ENCODE measurements at regions not wholly inside any gene's neighbourhood (a gene's known extent, or its start where the extent isn't known, plus 50 kb on each side); places are given as distances from the start of the nearest gene placed in this dataset.

- no peak overlapping the region for H3K27ac Mint-ChIP-seq (ENCODE audit: low read depth, unreplicated experiment)
- CTCF ChIA-PET: interaction anchor here (0.5 to 0.7 kb wide), 2 partner anchors 16 to 771 kb away, joined by 3 to 4 read pairs; no protein-coding TSS in a partner anchor
- no peaks in the 10 kb centered on the region for H3K4me1 Mint-ChIP-seq (ENCODE audit: insufficient read depth, unreplicated experiment)
- BruUV-seq (replicated peaks): no TSS peak
- intact Hi-C loops (cut with micrococcal nuclease): no loop called here
- H3K9me3 Mint-ChIP-seq (ENCODE audit: unreplicated experiment): no peaks in the 10 kb centered on the region
- no peaks in the 10 kb centered on the region for H3K36me3 Mint-ChIP-seq (ENCODE audit: insufficient read depth, unreplicated experiment)
- DNase-seq (ENCODE audit: unreplicated experiment): no peak
- no peak overlapping the region for H3K4me3 Mint-ChIP-seq (ENCODE audit: unreplicated experiment)
- TF ChIP-seq CTCF (IDR thresholded peaks at IDR 0.05; ENCODE audit: unreplicated experiment): no peak
- peaks cover 74% of the 10 kb centered on the region for H3K27me3 Mint-ChIP-seq (ENCODE audit: insufficient read depth, unreplicated experiment)
- POLR2A ChIA-PET: no interaction called here
These were observed 438.6 kb upstream of the POU3F3 start for GRCh38 chr2:104415284-104415683.

- POLR2A ChIA-PET: no interaction called here
- Mint-ChIP-seq H3K4me3 (ENCODE audit: unreplicated experiment) (no peak overlapping the region), H3K9me3 (ENCODE audit: unreplicated experiment) (no peaks in the 10 kb centered on the region), H3K4me1 (ENCODE audit: insufficient read depth, unreplicated experiment) (no peaks in the 10 kb centered on the region), H3K36me3 (ENCODE audit: insufficient read depth, unreplicated experiment) (no peaks in the 10 kb centered on the region), H3K27me3 (ENCODE audit: insufficient read depth, unreplicated experiment) (peaks cover 62% of the 10 kb centered on the region), H3K27ac (ENCODE audit: low read depth, unreplicated experiment) (no peak overlapping the region)
- intact Hi-C loops (cut with micrococcal nuclease): no loop called here
- DNase-seq (ENCODE audit: unreplicated experiment): no peak
- no TSS peak for BruUV-seq (replicated peaks)
- CTCF ChIA-PET: interaction anchor here (0.6 kb wide), 2 partner anchors 1255 to 1312 kb away, joined by 3 read pairs; no protein-coding TSS in a partner anchor
- TF ChIP-seq CTCF (IDR thresholded peaks at IDR 0.05; ENCODE audit: unreplicated experiment): no peak
These were observed 437.4 kb upstream of the POU3F3 start for GRCh38 chr2:104416339-104417000.

GRCh38 chr2:104420420-104420819 is 433.5 kb upstream of the POU3F3 start:
- Mint-ChIP-seq H3K9me3 (ENCODE audit: unreplicated experiment) (no peaks in the 10 kb centered on the region), H3K27me3 (ENCODE audit: insufficient read depth, unreplicated experiment) (peaks cover 23% of the 10 kb centered on the region), H3K36me3 (ENCODE audit: insufficient read depth, unreplicated experiment) (no peaks in the 10 kb centered on the region), H3K27ac (ENCODE audit: low read depth, unreplicated experiment) (no peak overlapping the region), H3K4me3 (ENCODE audit: unreplicated experiment) (no peak overlapping the region), H3K4me1 (ENCODE audit: insufficient read depth, unreplicated experiment) (no peaks in the 10 kb centered on the region)
- ChIA-PET POLR2A (no interaction called here), CTCF (interaction anchor here (0.7 to 1.1 kb wide), 4 partner anchors 9 to 873 kb away, joined by 3 to 5 read pairs (median 3); no protein-coding TSS in a partner anchor)
- no peak for DNase-seq (ENCODE audit: unreplicated experiment)
- BruUV-seq (replicated peaks): no TSS peak
- TF ChIP-seq CTCF (IDR thresholded peaks at IDR 0.05; ENCODE audit: unreplicated experiment): no peak
- intact Hi-C loops (cut with micrococcal nuclease): no loop called here

GRCh38 chr2:104420953-104421352 is 433.0 kb upstream of the POU3F3 start:
- CTCF ChIA-PET: interaction anchor here (0.7 to 1.1 kb wide), 3 partner anchors 9 to 872 kb away, joined by 3 to 5 read pairs (median 3); no protein-coding TSS in a partner anchor
- H3K36me3 Mint-ChIP-seq (ENCODE audit: insufficient read depth, unreplicated experiment): no peaks in the 10 kb centered on the region
- H3K27ac Mint-ChIP-seq (ENCODE audit: low read depth, unreplicated experiment): no peak overlapping the region
- no TSS peak for BruUV-seq (replicated peaks)
- H3K4me1 Mint-ChIP-seq (ENCODE audit: insufficient read depth, unreplicated experiment): no peaks in the 10 kb centered on the region
- POLR2A ChIA-PET: no interaction called here
- H3K9me3 Mint-ChIP-seq (ENCODE audit: unreplicated experiment): no peaks in the 10 kb centered on the region
- no peak overlapping the region for H3K4me3 Mint-ChIP-seq (ENCODE audit: unreplicated experiment)
- intact Hi-C loops (cut with micrococcal nuclease): no loop called here
- no peak for DNase-seq (ENCODE audit: unreplicated experiment)
- peaks cover 21% of the 10 kb centered on the region for H3K27me3 Mint-ChIP-seq (ENCODE audit: insufficient read depth, unreplicated experiment)
- no peak for TF ChIP-seq CTCF (IDR thresholded peaks at IDR 0.05; ENCODE audit: unreplicated experiment)
